A673 (cell line): ENCODE measurements at regions not wholly inside any gene's neighbourhood (a gene's known extent, or its start where the extent isn't known, plus 50 kb on each side); places are given as distances from the start of the nearest gene placed in this dataset.

Experiments used
- CTCF ChIP-seq: fragments of 300-800, 200-600 bp; sonication (generic); conservative IDR thresholded peaks from 2 replicates; pipeline ENCODE4 v1.5.1; 2017; ENCODE audit warnings: low read depth, mild to moderate bottlenecking, antibody characterized with exemption, low read length, moderate library complexity, mixed read lengths
- EZH2 ChIP-seq: fragments of 200-600 bp; sonication (generic); IDR thresholded peaks from 2 replicates; pipeline ENCODE4 v1.6.1; 2017; ENCODE audit warnings: borderline replicate concordance, low read depth, mild to moderate bottlenecking, mixed read lengths, antibody characterized with exemption, low read length; ENCODE audit not compliant: poor library complexity, severe bottlenecking

GRCh38 chr16:52022980-52023379 is 524.0 kb downstream of the TOX3 start:
- TF ChIP-seq CTCF, result no peak
- TF ChIP-seq EZH2, result no peak
